HCT116 (cell line): ENCODE measurements at regions not wholly inside any gene's neighbourhood (a gene's known extent, or its start where the extent isn't known, plus 50 kb on each side); places are given as distances from the start of the nearest gene placed in this dataset.

Source experiments
- ATAC-seq: fragments of 200-7000 bp; cut with Tn5 transposase; 2 replicates; pipeline ENCODE4 v1.9.1; 2020; ENCODE audit warnings: mild to moderate bottlenecking, moderate library complexity
- BruUV-seq: library from RNA; stranded (reverse); fragments of 400-500 nt; replicated peaks from 2 replicates; lab custom pipeline; 2021; lab: Mats Ljungman, UMichigan
- CTCF ChIA-PET: fragments of 300-600 bp; sonication (Branson Sonifier 250); formaldehyde crosslinking; loops from one replicate; lab custom pipeline; 2021; ENCODE audit warnings: antibody characterized with exemption; lab: Charles Lee
- POLR2A ChIA-PET: fragments of 300-600, 350-600 bp; sonication (Branson Sonifier 250); formaldehyde crosslinking; loops from one replicate; lab custom pipeline; 2021; ENCODE audit warnings: antibody characterized with exemption; lab: Charles Lee
- RAD21 ChIA-PET, 2 experiments: fragments of 300-600 bp; sonication (Branson Sonifier 250); formaldehyde crosslinking; loops; one replicate each; lab custom pipeline; 2023; ENCODE audit warnings: low total read pairs in 2 of 2; ENCODE audit not compliant: uncharacterized antibody in 2 of 2, unreplicated experiment in 2 of 2, low non-redundant PET in 1 of 2; lab: Charles Lee
- DNase-seq: peaks from one replicate; pipeline ENCODE4 v3.0.0-alpha.2; 2010; ENCODE audit warnings: low read depth, low spot score
- H2AFZ ChIP-seq: fragments of 200-600 bp; shearing (Covaris generic), sonication (generic); 2 replicates; pipeline ENCODE4 v1.6.1; 2017; ENCODE audit warnings: low read depth, mixed run types, mixed read lengths, antibody characterized with exemption, low read length; ENCODE audit not compliant: poor library complexity, severe bottlenecking
- H3K27ac ChIP-seq: 2 replicates; pipeline ENCODE4 v1.5.1; 2012; ENCODE audit warnings: low read depth, low read length
- H3K27me3 ChIP-seq: fragments of 200-600 bp; sonication (generic); 2 replicates; pipeline ENCODE4 v1.6.1; 2016; ENCODE audit warnings: mixed run types, low read length, mixed read lengths; ENCODE audit not compliant: insufficient read depth
- H3K36me3 ChIP-seq, 2 experiments: fragments of 200-500 bp in 1 of 2; fragments of 200-600 bp in 1 of 2; sonication (Bioruptor generic) in 1 of 2; sonication (generic) in 1 of 2; 2 replicates each; pipeline versions ENCODE4 v1.5.1 to v1.6.1; 2014 to 2016; ENCODE audit warnings: low read length in 2 of 2, inconsistent platforms in 1 of 2, mixed read lengths in 1 of 2, mixed run types in 1 of 2; ENCODE audit not compliant: insufficient read depth in 2 of 2, control insufficient read depth in 1 of 2
- H3K4me1 ChIP-seq, 2 experiments: fragments of 200-600 bp in 1 of 2; sonication (generic) in 1 of 2; 2 replicates each; pipeline versions ENCODE4 v1.5.1 to v1.6.1; 2012 to 2017; ENCODE audit warnings: low read length in 2 of 2, inconsistent platforms in 1 of 2, mild to moderate bottlenecking in 1 of 2, mixed read lengths in 1 of 2, mixed run types in 1 of 2, moderate library complexity in 1 of 2; ENCODE audit not compliant: insufficient read depth in 2 of 2, control insufficient read depth in 1 of 2
- H3K4me2 ChIP-seq: fragments of 200-600 bp; sonication (generic); 2 replicates; pipeline ENCODE4 v1.6.1; 2017; ENCODE audit warnings: mixed run types, low read length, mixed read lengths
- H3K4me3 ChIP-seq, 2 experiments: fragments of 200-600 bp in 1 of 2; sonication (generic) in 1 of 2; replicated peaks in 1 of 2; 2 replicates each; pipeline ENCODE4 v1.5.1; 2011 to 2016; ENCODE audit warnings: low read length in 2 of 2, control low read depth in 1 of 2, low read depth in 1 of 2, mild to moderate bottlenecking in 1 of 2, mixed read lengths in 1 of 2, mixed run types in 1 of 2
- H3K79me2 ChIP-seq: fragments of 200-600 bp; sonication (generic); 2 replicates; pipeline ENCODE4 v1.6.1; 2017; ENCODE audit warnings: mild to moderate bottlenecking, mixed run types, low read length, moderate library complexity, mixed read lengths; ENCODE audit not compliant: insufficient read depth
- H3K9ac ChIP-seq: fragments of 200-600 bp; sonication (generic); 2 replicates; pipeline ENCODE4 v1.6.1; 2016; ENCODE audit warnings: low read length, mixed read lengths
- H3K9me2 ChIP-seq: fragments of 200-600 bp; sonication (generic), shearing (Covaris generic); 2 replicates; pipeline ENCODE4 v1.6.1; 2017; ENCODE audit warnings: mixed run types, mild to moderate bottlenecking, moderate library complexity; ENCODE audit not compliant: insufficient read depth
- H3K9me3 ChIP-seq, 2 experiments: fragments of 200-500 bp in 1 of 2; fragments of 200-600 bp in 1 of 2; sonication (Bioruptor generic) in 1 of 2; sonication (generic) in 1 of 2; 2 replicates each; pipeline ENCODE4 v1.6.1; 2014 to 2017; ENCODE audit warnings: low read length in 2 of 2, mixed read lengths in 2 of 2, inconsistent platforms in 1 of 2, low read depth in 1 of 2, mild to moderate bottlenecking in 1 of 2, mixed run types in 1 of 2, moderate library complexity in 1 of 2; ENCODE audit not compliant: control insufficient read depth in 1 of 2, insufficient read depth in 1 of 2
- H4K20me1 ChIP-seq: fragments of 200-600 bp; sonication (generic), shearing (Covaris generic); 2 replicates; pipeline ENCODE4 v1.6.1; 2017; ENCODE audit warnings: mixed run types, mild to moderate bottlenecking, moderate library complexity; ENCODE audit not compliant: insufficient read depth
- CBX3 ChIP-seq: IDR thresholded peaks from 2 replicates; pipeline ENCODE4 v1.6.1; 2012; ENCODE audit warnings: low read depth
- ELF1 ChIP-seq: IDR thresholded peaks from 2 replicates; pipeline ENCODE4 v1.6.1; 2012; ENCODE audit warnings: low read depth, borderline replicate concordance
- FOSL1 ChIP-seq: IDR thresholded peaks from 2 replicates; pipeline ENCODE4 v1.6.1; 2012; ENCODE audit warnings: low read depth
- JUND ChIP-seq: IDR thresholded peaks from 2 replicates; pipeline ENCODE4 v1.6.1; 2012
- POLR2A ChIP-seq: IDR thresholded peaks from 2 replicates; pipeline ENCODE4 v1.7.0; 2011; ENCODE audit warnings: borderline replicate concordance; ENCODE audit not compliant: insufficient read depth, insufficient read length; ENCODE audit errors: extremely low read depth
- SIN3A ChIP-seq: IDR thresholded peaks from 2 replicates; pipeline ENCODE4 v1.6.1; 2012; ENCODE audit warnings: low read depth
- SP1 ChIP-seq: IDR thresholded peaks from 2 replicates; pipeline ENCODE4 v1.6.1; 2012; ENCODE audit warnings: low read depth
- SRF ChIP-seq: IDR thresholded peaks from 2 replicates; pipeline ENCODE4 v1.6.1; 2012; ENCODE audit warnings: low read depth
- TCF7L2 ChIP-seq: IDR thresholded peaks from 2 replicates; pipeline ENCODE4 v1.7.0; 2011; ENCODE audit warnings: borderline replicate concordance, inconsistent platforms; ENCODE audit not compliant: insufficient read depth, insufficient read length; ENCODE audit errors: extremely low read depth
- ZNF274 ChIP-seq: fragments of 200-500 bp; sonication (Bioruptor generic); IDR thresholded peaks from 2 replicates; pipeline ENCODE4 v1.6.1; 2014; ENCODE audit warnings: mild to moderate bottlenecking, low read depth, low read length, inconsistent platforms
- intact Hi-C: fragments of 100-400 bp; cut with micrococcal nuclease; formaldehyde crosslinking; loops from 2 replicates; pipeline ENCODE4 v1.10.0; 2022
- TF ChIP-seq, protein P1 (sequence below): IDR thresholded peaks from 2 replicates; pipeline ENCODE4 v1.6.1; 2012
- TF ChIP-seq, protein P2 (sequence below): IDR thresholded peaks from 2 replicates; pipeline ENCODE4 v1.6.1; 2011; ENCODE audit warnings: mild to moderate bottlenecking, low read length, moderate library complexity; ENCODE audit not compliant: insufficient replicate concordance; ENCODE audit errors: extremely low read depth
- TF ChIP-seq, protein P3 (sequence below): IDR thresholded peaks from 2 replicates; pipeline ENCODE4 v1.6.1; 2012; ENCODE audit warnings: low read depth

DNA sequence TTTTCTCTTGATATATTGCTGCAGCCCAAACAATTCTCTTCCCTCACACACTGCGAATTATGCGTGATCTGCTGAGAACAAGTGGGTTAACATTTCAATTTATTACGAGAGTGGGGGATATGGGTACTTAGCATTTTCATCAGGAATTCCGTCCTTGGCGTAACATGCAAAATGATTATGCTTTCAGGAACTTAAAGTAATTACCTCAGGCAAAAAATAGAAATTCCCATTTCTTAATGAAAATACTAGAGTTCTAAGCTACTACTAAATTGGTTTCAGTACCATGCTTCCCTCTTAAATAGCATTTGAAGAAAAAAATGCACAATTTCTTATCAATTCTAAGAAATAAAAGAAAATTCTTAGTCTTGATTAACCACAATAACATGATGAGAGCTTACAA lies 213.5 kb downstream of the GPAM start:
- ChIA-PET CTCF (no interaction called here), POLR2A (no interaction called here), RAD21 (no interaction called here)
- ATAC-seq (no peak), DNase-seq (no peak)
- no peak overlapping the region for H3K4me3 ChIP-seq
- H3K27me3 ChIP-seq: peaks cover 19% of the 10 kb centered on the region; the same call in 1 of the 2 replicates
- H3K36me3 ChIP-seq: no peaks in the 10 kb centered on the region
- BruUV-seq: no TSS peak
- H3K9ac ChIP-seq: no peak overlapping the region
- no peaks in the 10 kb centered on the region for H3K79me2 ChIP-seq
- no peaks in the 10 kb centered on the region for H3K4me1 ChIP-seq
- H4K20me1 ChIP-seq: no peaks in the 10 kb centered on the region
- no peak overlapping the region for H3K27ac ChIP-seq
- intact Hi-C loops: no loop called here
- no peaks in the 10 kb centered on the region for H3K9me2 ChIP-seq
- no peak overlapping the region for H3K4me2 ChIP-seq
- H3K9me3 ChIP-seq: no peaks in the 10 kb centered on the region
- no peak for TF ChIP-seq ZNF274
- no peak for TF ChIP-seq FOSL1
- no peak for TF ChIP-seq SRF
- TF ChIP-seq, protein P1, sequence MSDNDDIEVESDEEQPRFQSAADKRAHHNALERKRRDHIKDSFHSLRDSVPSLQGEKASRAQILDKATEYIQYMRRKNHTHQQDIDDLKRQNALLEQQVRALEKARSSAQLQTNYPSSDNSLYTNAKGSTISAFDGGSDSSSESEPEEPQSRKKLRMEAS: no peak
- TF ChIP-seq, protein P2, sequence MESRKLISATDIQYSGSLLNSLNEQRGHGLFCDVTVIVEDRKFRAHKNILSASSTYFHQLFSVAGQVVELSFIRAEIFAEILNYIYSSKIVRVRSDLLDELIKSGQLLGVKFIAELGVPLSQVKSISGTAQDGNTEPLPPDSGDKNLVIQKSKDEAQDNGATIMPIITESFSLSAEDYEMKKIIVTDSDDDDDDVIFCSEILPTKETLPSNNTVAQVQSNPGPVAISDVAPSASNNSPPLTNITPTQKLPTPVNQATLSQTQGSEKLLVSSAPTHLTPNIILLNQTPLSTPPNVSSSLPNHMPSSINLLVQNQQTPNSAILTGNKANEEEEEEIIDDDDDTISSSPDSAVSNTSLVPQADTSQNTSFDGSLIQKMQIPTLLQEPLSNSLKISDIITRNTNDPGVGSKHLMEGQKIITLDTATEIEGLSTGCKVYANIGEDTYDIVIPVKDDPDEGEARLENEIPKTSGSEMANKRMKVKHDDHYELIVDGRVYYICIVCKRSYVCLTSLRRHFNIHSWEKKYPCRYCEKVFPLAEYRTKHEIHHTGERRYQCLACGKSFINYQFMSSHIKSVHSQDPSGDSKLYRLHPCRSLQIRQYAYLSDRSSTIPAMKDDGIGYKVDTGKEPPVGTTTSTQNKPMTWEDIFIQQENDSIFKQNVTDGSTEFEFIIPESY: no peak
- no peak for TF ChIP-seq SIN3A
- TF ChIP-seq JUND: no peak
- TF ChIP-seq, protein P3, sequence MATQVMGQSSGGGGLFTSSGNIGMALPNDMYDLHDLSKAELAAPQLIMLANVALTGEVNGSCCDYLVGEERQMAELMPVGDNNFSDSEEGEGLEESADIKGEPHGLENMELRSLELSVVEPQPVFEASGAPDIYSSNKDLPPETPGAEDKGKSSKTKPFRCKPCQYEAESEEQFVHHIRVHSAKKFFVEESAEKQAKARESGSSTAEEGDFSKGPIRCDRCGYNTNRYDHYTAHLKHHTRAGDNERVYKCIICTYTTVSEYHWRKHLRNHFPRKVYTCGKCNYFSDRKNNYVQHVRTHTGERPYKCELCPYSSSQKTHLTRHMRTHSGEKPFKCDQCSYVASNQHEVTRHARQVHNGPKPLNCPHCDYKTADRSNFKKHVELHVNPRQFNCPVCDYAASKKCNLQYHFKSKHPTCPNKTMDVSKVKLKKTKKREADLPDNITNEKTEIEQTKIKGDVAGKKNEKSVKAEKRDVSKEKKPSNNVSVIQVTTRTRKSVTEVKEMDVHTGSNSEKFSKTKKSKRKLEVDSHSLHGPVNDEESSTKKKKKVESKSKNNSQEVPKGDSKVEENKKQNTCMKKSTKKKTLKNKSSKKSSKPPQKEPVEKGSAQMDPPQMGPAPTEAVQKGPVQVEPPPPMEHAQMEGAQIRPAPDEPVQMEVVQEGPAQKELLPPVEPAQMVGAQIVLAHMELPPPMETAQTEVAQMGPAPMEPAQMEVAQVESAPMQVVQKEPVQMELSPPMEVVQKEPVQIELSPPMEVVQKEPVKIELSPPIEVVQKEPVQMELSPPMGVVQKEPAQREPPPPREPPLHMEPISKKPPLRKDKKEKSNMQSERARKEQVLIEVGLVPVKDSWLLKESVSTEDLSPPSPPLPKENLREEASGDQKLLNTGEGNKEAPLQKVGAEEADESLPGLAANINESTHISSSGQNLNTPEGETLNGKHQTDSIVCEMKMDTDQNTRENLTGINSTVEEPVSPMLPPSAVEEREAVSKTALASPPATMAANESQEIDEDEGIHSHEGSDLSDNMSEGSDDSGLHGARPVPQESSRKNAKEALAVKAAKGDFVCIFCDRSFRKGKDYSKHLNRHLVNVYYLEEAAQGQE: no peak
- no peak for TF ChIP-seq POLR2A
- no peak for TF ChIP-seq ELF1
- no peak for TF ChIP-seq TCF7L2
- no peak for TF ChIP-seq SP1
- TF ChIP-seq CBX3: no peak
- H2AFZ ChIP-seq: no peak overlapping the region
